IgD-negative memory B cell (primary cell): ENCODE measurements at regions not wholly inside any gene's neighbourhood (a gene's known extent, or its start where the extent isn't known, plus 50 kb on each side); places are given as distances from the start of the nearest gene placed in this dataset.
"Not testable (repeated sequence)": the region's sequence is repeated elsewhere in the genome, so short reads cannot be mapped to it uniquely, and the experiment has no call there.

Source experiments
- H3K27ac Mint-ChIP-seq, 3 donors: one replicate each; pipeline ENCODE4 v1.8.0; 2020 to 2022; ENCODE audit warnings: mild to moderate bottlenecking in 3 of 3, mixed read lengths in 3 of 3, moderate library complexity in 1 of 3
- H3K27me3 Mint-ChIP-seq: one replicate; pipeline ENCODE4 v1.8.0; 2021; ENCODE audit warnings: mixed read lengths
- H3K36me3 Mint-ChIP-seq: one replicate; pipeline ENCODE4 v1.8.0; 2020; ENCODE audit warnings: mild to moderate bottlenecking, mixed read lengths
- H3K4me1 Mint-ChIP-seq, 3 donors: one replicate each; pipeline ENCODE4 v1.8.0; 2020 to 2022; ENCODE audit warnings: mixed read lengths in 3 of 3, mild to moderate bottlenecking in 1 of 3
- H3K4me3 Mint-ChIP-seq, 4 donors: one replicate each; pipeline ENCODE4 v1.8.0; 2020 to 2022; ENCODE audit warnings: mild to moderate bottlenecking in 4 of 4, mixed read lengths in 4 of 4, moderate library complexity in 3 of 4
- H3K9me3 Mint-ChIP-seq, 3 donors: one replicate each; pipeline ENCODE4 v1.8.0; 2020 to 2021; ENCODE audit warnings: mixed read lengths in 3 of 3, mild to moderate bottlenecking in 1 of 3

GRCh38 chr1:178043940-178044339 is 50.0 kb upstream of the RASAL2 start:
- H3K27me3 Mint-ChIP-seq = peaks cover 12% of the 10 kb centered on the region
- H3K4me3 Mint-ChIP-seq, H3K9me3 Mint-ChIP-seq, H3K36me3 Mint-ChIP-seq, H3K4me1 Mint-ChIP-seq, H3K27ac Mint-ChIP-seq: not testable (repeated sequence)
